Parathyroid adenoma (tissue), 2 donors: ENCODE measurements at regions not wholly inside any gene's neighbourhood (a gene's known extent, or its start where the extent isn't known, plus 50 kb on each side); places are given as distances from the start of the nearest gene placed in this dataset.
A peak's percentile ranks its signal among the peaks of the same experiment; 100 is the strongest.

Source experiments
- H2AFZ ChIP-seq: fragments of 300-600 bp; sonication (generic); one replicate; pipeline ENCODE4 v1.7.0; 2017; ENCODE audit warnings: antibody characterized with exemption, mild to moderate bottlenecking
- H3K27ac ChIP-seq: fragments of 300-600 bp; sonication (generic); one replicate; pipeline ENCODE4 v1.7.0; 2017
- H3K27me3 ChIP-seq: fragments of 300-600 bp; sonication (generic); one replicate; pipeline ENCODE4 v1.7.0; 2017; ENCODE audit warnings: low read length; ENCODE audit not compliant: control insufficient read depth, insufficient read depth
- H3K36me3 ChIP-seq: fragments of 300-600 bp; sonication (generic); one replicate; pipeline ENCODE4 v1.7.0; 2017; ENCODE audit warnings: low read length; ENCODE audit not compliant: control insufficient read depth, insufficient read depth
- H3K4me1 ChIP-seq: fragments of 300-600 bp; sonication (generic); one replicate; pipeline ENCODE4 v1.7.0; 2017; ENCODE audit warnings: control low read depth
- H3K4me2 ChIP-seq: fragments of 300-600 bp; sonication (generic); one replicate; pipeline ENCODE4 v1.7.0; 2017; ENCODE audit warnings: low read length
- H3K4me3 ChIP-seq: fragments of 300-600 bp; sonication (generic); one replicate; pipeline ENCODE4 v1.7.0; 2017; ENCODE audit warnings: low read depth, low read length
- H3K79me2 ChIP-seq: fragments of 300-600 bp; sonication (generic); one replicate; pipeline ENCODE4 v1.7.0; 2017; ENCODE audit warnings: control low read depth
- H3K9ac ChIP-seq: fragments of 300-600 bp; sonication (generic); one replicate; pipeline ENCODE4 v1.7.0; 2017; ENCODE audit warnings: mild to moderate bottlenecking
- H3K9me3 ChIP-seq: fragments of 300-600 bp; sonication (generic); one replicate; pipeline ENCODE4 v1.7.0; 2017; ENCODE audit warnings: low read length; ENCODE audit not compliant: control insufficient read depth
- TF ChIP-seq, protein P1 (sequence below): fragments of 300-600 bp; sonication (generic); IDR thresholded peaks from one replicate; pipeline ENCODE4 v1.7.0; 2017; ENCODE audit warnings: antibody characterized with exemption, mild to moderate bottlenecking
- donor health status: primary hyperparathyroidism.

DNA sequence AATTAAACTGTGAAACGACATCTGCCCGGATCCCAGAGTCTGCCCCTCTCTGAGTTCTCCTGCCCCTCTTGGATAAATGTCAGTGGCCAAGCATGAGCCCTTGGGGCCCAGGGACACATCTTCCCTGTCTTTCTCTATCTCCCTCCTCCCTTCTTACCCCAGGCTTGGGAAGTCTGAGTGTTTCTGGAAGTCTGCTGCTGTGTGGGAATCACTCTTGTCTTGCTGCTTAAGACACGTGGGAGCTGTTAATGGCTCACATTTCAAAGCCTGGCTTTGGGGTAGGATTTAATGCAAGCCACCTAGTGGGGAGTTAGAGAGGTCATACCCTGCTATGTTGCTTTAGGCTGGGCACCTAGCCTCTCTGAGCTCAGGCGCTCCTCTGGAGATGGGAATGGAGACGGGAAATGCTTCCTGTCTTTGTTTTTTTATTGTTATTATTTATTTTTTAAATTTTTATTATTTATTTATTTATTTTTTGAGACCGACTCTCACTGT, 218.5 kb upstream of the CIBAR2 start:
- Histone ChIP-seq H3K4me1 (peaks cover 5% of the 10 kb centered on the region), H3K27ac (no peak overlapping the region)

DNA sequence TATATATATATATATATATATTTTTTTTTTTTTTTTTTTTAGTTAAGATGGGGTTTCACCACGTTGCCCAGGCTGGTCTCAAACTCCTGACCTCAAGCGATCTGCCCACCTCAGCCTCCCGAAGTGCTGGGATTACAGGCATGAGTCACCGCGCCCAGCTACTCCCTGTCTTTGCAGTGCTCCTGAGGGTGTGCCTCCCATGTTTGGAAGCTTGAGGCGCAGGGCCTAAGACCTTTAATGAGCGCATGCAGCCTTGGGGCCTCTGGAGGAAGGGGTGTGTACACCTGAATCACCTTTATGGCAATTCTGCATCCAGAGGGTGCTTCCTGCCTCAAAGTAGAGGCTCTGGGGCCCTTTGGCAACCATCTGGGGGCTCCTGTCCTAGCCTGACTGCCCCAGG, 219.4 kb upstream of the CIBAR2 start:
- Histone ChIP-seq H3K4me2 (no peak overlapping the region), H2AFZ (no peak overlapping the region), H3K27ac (no peak overlapping the region), H3K27me3 (no peaks in the 10 kb centered on the region), H3K9ac (no peak overlapping the region), H3K4me3 (no peak overlapping the region), H3K4me1 (peaks cover 5% of the 10 kb centered on the region), H3K9me3 (no peaks in the 10 kb centered on the region), H3K79me2 (peaks cover 3% of the 10 kb centered on the region), H3K36me3 (no peaks in the 10 kb centered on the region)
- TF ChIP-seq, protein P1, sequence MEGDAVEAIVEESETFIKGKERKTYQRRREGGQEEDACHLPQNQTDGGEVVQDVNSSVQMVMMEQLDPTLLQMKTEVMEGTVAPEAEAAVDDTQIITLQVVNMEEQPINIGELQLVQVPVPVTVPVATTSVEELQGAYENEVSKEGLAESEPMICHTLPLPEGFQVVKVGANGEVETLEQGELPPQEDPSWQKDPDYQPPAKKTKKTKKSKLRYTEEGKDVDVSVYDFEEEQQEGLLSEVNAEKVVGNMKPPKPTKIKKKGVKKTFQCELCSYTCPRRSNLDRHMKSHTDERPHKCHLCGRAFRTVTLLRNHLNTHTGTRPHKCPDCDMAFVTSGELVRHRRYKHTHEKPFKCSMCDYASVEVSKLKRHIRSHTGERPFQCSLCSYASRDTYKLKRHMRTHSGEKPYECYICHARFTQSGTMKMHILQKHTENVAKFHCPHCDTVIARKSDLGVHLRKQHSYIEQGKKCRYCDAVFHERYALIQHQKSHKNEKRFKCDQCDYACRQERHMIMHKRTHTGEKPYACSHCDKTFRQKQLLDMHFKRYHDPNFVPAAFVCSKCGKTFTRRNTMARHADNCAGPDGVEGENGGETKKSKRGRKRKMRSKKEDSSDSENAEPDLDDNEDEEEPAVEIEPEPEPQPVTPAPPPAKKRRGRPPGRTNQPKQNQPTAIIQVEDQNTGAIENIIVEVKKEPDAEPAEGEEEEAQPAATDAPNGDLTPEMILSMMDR: no peak

More for the DNA sequence above, 218.5 kb upstream of the CIBAR2 start:
- H3K9me3 ChIP-seq: no peaks in the 10 kb centered on the region
- no peak overlapping the region for H3K4me3 ChIP-seq
- H3K36me3 ChIP-seq: no peaks in the 10 kb centered on the region
- TF ChIP-seq, protein P1: peak; percentile 37
- no peaks in the 10 kb centered on the region for H3K27me3 ChIP-seq
- H3K4me2 ChIP-seq: no peak overlapping the region
- no peak overlapping the region for H2AFZ ChIP-seq
- H3K79me2 ChIP-seq: peaks cover 6% of the 10 kb centered on the region
- H3K9ac ChIP-seq: no peak overlapping the region

GRCh38 chr16:85332175-85332574, 219.9 kb upstream of the CIBAR2 start:
- H3K4me1 ChIP-seq: peaks cover 5% of the 10 kb centered on the region
- peaks cover 2% of the 10 kb centered on the region for H3K79me2 ChIP-seq
- no peak overlapping the region for H3K27ac ChIP-seq
- no peaks in the 10 kb centered on the region for H3K36me3 ChIP-seq
- H3K27me3 ChIP-seq: no peaks in the 10 kb centered on the region
- no peak overlapping the region for H3K4me3 ChIP-seq
- no peaks in the 10 kb centered on the region for H3K9me3 ChIP-seq
- TF ChIP-seq, protein P1: no peak
- no peak overlapping the region for H3K9ac ChIP-seq
- H3K4me2 ChIP-seq: no peak overlapping the region
- H2AFZ ChIP-seq: no peak overlapping the region

DNA sequence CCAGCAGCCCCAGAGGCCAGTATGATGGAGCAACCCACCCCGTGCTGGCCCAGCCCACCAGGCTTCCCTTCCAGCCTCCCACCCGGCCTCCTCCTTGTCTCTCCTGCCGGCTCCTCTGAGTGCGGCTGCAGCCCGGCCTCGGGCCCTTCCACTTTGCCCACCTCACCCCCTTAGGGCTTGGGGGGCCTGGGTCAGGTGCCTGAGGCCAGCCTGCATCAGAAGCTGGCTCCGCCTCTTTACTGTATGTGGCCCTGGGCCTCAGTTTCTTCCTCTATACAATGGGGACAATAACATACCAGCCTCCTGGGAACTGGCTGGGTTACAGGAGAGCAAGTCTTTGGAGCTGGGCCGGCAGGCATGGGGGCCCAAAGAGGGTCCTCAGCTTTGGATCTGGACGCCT, 221.1 kb upstream of the CIBAR2 start:
- Histone ChIP-seq H3K9me3 (no peaks in the 10 kb centered on the region), H3K4me3 (no peak overlapping the region), H3K9ac (no peak overlapping the region), H3K4me2 (no peak overlapping the region), H3K27ac (no peak overlapping the region), H3K36me3 (no peaks in the 10 kb centered on the region), H2AFZ (no peak overlapping the region), H3K27me3 (no peaks in the 10 kb centered on the region), H3K79me2 (peaks cover 5% of the 10 kb centered on the region), H3K4me1 (peaks cover 5% of the 10 kb centered on the region)
- TF ChIP-seq, protein P1: no peak
